NCI-H748 treated with DMSO at 0.1 percent for 48 hours (cell line): ENCODE measurements at regions not wholly inside any gene's neighbourhood (a gene's known extent, or its start where the extent isn't known, plus 50 kb on each side); places are given as distances from the start of the nearest gene placed in this dataset.
"Not testable (repeated sequence)": the region's sequence is repeated elsewhere in the genome, so short reads cannot be mapped to it uniquely, and the experiment has no call there.

ENCODE experiments used
- DNase-seq: peaks from one replicate; lab custom pipeline; 2025; lab: John Stamatoyannopoulos, UW

- DNase-seq: no peak
Measured at GRCh38 chr10:57168611-57169240, 807.7 kb upstream of the ZWINT start.

DNA sequence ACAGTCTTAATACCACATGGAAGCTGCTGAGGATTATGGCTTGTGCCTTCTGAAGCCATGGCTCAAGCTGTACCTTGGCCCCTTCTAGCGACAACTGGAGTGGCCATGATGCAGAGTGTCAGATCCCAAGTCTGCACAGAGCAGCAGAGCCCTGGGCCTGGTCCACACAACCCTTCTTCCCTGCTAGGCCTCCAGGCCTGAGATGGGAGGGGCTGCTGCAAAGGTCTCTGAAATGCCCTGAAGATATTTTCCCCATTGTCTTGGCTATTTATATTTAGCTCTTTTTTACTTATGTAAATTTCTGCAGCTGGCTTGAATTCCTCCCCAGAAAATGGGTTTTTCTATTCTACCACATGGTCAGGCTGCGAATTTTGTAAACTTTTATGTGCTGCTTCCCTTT is 804.6 kb upstream of the ZWINT start:
- DNase-seq: no peak

- no peak for DNase-seq
Measured at GRCh38 chr10:57162231-57162630, 801.2 kb upstream of the ZWINT start.

DNA sequence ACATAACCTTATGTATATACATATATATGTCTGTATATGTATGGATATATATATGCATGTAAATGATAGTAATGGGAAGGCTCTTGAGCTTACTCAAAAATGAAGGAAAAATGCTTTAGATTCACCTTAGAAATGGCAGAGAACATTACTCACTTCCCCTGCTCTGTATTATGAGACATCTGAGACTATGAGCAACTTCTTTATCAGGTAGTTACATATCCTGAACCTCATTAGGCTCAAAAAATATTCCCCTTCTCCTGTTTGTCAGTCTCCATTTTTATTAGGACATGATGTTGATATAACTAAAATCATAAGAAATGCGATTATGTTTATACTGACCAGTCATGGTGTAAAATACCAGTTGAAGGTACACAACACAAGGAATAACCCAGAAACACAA is 800.1 kb upstream of the ZWINT start:
- DNase-seq: no peak

GRCh38 chr10:57145548-57145947 is 784.5 kb upstream of the ZWINT start:
- DNase-seq: no peak

DNA sequence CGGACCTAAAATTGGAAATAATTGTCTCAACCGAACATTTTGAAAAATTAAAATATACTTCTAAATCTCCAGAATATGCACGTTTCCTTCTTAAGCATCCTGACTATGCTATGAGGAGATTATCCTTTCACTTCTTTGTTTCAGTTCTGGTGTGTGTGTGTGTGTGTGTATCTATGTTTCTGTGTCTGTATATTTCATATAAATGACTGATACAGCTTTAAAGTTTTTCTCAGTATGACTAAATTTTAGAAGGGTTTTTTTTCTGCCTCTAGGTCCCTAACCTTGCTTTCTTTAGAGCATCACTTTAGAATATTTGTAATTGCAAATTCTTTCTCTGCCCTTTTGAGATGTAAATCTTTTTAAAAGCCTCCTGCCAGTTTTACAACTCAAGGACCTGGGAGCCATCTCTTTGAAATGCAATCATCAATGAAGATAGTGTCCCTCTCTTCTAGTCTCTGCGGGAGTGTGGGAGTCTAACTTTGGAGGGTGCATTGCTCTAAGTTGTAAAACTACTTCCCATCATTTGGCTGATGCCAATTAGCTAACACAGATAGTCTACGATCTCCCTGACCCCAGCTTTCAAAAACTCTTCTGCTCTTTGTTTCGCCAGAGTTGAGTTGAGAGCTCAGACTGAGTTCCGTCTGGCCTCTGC is 782.0 kb upstream of the ZWINT start:
- DNase-seq: no peak

DNA sequence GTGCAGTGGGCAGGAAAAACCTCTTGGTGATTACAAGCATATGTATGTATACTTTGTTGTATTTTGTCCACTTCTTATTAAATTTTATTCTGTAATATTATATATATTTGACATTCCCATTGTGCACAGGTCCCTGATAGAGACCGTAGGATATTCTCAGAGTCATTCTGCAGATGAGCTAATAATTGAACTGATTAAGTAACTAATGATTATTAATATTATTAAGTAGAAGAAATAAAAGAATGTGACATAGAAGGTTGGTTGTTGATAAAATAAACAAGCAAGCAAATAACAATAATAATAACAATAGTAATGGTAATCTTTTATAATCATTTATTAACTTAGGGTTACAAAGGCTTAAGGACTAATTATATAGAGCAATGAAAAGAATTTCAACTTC is 780.6 kb upstream of the ZWINT start:
- no peak for DNase-seq

DNA sequence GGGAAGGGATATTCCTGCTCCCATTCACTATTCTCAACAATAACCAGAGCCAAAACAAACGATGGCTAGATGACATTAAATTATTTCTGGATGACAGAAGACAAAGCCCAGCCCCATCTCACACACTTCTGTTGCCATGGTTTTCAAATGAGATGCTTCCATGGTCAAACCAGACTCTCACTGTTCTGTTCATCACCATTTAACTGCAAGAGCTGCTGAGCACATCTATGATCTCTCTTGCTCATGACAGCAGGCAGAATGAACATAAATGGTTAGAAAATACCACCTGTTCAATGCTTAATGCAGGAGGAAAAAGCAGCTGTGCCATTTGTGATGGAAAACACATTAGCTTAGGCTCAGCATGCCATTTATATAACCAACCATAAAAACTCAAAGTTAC is 758.6 kb upstream of the ZWINT start:
- no peak for DNase-seq

GRCh38 chr10:57113545-57113944 is 752.5 kb upstream of the ZWINT start:
- no peak for DNase-seq

DNA sequence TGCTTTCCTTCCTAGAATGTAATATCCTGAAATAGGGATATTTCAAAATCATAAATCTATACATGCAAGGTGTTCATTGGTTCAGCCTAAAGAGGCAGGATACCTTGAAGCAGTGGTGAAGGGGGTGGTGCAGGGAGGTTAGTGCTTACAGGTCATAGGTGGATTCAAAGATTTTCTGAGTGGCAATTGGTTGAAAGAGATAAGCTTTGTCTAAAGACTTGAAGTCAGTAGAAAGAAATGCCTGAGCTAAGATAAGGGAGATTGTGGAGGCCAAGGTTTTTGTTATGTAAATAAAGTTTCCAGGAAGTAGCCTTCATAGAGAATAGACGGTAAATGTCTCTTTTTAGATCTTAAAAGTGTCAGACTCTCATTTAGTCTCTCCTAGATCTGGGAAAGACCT is 741.2 kb upstream of the ZWINT start:
- DNase-seq: no peak

DNA sequence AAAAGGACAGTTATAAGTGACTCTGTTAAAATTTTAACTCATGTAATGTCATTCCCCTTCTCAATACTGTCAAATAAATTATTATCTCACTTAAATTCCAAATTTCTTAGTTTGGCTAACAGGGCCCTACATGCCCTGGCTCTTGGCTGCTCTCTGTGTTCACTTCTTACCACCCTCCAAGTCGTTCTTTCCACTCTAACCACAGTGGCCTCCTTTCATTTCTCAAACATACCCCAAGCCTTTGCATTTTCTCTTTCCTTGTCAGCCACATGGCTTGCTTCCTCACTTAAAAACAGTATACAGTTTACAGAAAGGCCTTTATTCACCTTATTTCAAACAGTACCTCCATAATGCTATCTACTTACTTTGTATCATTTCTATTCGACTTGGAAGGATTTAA is 737.1 kb upstream of the ZWINT start:
- DNase-seq: no peak

DNA sequence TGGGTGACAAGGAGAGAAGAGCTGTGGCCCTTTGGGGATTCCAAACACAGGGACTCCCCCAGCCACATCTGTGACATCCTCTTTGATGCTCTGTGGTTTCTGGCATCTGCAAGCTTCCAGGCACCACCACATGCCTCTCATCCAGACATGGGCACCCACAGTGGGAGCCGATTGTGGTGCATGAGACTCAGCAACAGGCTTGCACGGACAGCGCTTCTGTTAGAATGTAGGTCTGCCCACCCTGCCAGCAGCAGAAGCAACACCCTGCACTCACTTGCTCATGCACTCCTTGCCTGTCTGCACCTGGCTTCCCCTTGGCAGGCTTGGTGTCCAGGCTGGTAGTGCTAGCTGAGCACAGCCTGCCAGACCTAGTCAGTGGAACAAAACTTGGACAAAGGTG is 735.0 kb upstream of the ZWINT start:
- no peak for DNase-seq

- no peak for DNase-seq
Measured at GRCh38 chr10:57094965-57095364, 733.9 kb upstream of the ZWINT start.

- DNase-seq: no peak
Measured at GRCh38 chr10:57094083-57094482, 733.0 kb upstream of the ZWINT start.

- DNase-seq: no peak
Measured at GRCh38 chr10:57053530-57053929, 692.5 kb upstream of the ZWINT start.

DNA sequence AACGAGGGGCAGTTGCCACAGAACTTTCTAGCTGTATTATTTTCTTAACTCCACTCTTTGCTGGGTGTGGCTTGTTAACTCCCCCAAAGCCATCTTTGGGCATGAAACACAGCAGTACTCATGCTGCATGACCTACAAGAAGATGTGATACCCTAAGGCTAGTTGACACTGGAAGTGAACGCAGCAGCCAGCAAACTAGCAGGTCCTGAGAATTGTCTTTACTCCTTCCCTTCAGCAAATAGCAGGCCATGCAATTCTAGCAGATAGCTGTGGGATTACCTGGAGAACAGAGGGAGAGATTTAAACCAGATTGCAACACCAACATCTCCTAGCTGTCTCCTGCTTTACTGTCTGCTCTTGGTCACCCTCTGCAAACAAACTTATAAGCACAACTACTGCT is 688.0 kb upstream of the ZWINT start:
- DNase-seq: no peak

GRCh38 chr10:57038531-57038930 is 677.5 kb upstream of the ZWINT start:
- no peak for DNase-seq

GRCh38 chr10:57035310-57035709 is 674.3 kb upstream of the ZWINT start:
- no peak for DNase-seq

- not testable (repeated sequence) for DNase-seq
Measured at GRCh38 chr10:57032301-57032700, 671.2 kb upstream of the ZWINT start.

DNA sequence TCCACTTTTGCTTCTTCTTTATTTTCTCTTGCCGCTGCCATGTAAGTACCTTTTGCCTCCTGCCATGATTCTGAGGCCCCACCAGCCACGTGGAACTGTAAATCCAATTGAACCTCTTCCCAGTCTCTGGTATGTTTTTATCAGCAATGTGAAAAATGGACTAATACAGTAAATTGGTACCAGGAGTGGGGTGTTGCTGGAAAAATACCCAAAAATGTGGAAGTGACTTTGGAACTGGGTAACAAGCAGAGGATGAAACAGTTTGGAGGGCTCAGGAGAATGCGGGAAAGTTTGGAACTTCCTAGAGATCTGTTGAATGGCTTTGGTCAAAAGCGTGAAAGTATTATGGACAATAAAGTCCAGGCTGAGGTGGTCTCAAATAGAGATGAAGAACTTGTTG is 670.3 kb upstream of the ZWINT start:
- DNase-seq: no peak

DNA sequence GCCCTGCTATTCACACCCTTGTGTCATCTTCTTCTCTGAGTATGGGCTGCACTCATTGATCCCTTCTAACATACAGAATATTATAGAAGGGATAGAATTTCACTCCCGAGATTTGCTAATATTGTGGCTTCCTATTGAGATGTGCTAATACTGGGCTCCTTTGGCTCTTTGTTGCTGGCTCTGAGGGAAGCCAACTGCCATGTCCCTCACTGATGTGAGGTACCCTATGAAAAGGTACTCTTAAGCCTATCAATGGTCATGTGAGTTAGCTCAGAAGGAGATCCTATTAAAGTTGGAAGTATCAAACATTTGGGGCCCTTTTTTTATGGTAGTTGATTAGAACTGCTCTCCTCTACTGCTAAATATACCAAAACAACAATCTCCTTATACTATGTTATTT is 665.2 kb upstream of the ZWINT start:
- no peak for DNase-seq

GRCh38 chr10:57023626-57024025 is 662.6 kb upstream of the ZWINT start:
- DNase-seq: no peak

DNA sequence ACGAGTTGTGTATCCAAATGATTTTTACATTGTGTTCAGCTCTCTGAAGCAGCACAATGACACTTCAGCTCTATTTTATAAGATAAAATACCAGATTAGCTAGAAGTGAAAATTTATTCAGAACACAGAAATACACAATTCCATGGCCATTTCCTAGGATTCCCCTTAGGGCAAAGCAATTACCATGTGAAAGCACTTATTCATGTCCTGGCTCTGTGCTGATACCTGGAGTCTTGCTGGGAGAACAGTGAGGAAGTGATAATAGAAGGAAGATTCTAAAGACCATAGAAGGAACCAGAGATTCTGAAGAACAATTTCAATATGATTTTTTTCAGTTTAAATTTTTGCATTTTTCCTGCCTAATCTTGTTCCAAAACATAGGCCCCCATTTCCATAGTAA is 657.4 kb upstream of the ZWINT start:
- no peak for DNase-seq

- DNase-seq: no peak
Measured at GRCh38 chr10:57017356-57018037, 656.4 kb upstream of the ZWINT start.
